Hepatocyte (in vitro differentiated cells): ENCODE measurements at regions not wholly inside any gene's neighbourhood (a gene's known extent, or its start where the extent isn't known, plus 50 kb on each side); places are given as distances from the start of the nearest gene placed in this dataset.

ENCODE experiments used
- CTCF ChIP-seq: fragments of 200-600 bp; sonication (generic); IDR thresholded peaks from 2 replicates; pipeline ENCODE4 v1.5.1; 2016; ENCODE audit warnings: antibody characterized with exemption, mild to moderate bottlenecking; ENCODE audit not compliant: poor library complexity
- EZH2phosphoT487 ChIP-seq: fragments of 200-600 bp; sonication (generic); IDR thresholded peaks from one replicate; pipeline ENCODE4 v1.6.1; 2018; ENCODE audit warnings: antibody characterized with exemption, mild to moderate bottlenecking, low read depth, moderate library complexity; ENCODE audit not compliant: unreplicated experiment, severe bottlenecking

GRCh38 chr10:117861329-117861728, 185.4 kb downstream of the RAB11FIP2 start:
- no peak for TF ChIP-seq CTCF
- no peak for TF ChIP-seq EZH2phosphoT487
